ENCODE measurements at regions not wholly inside any gene's neighbourhood (a gene's known extent, or its start where the extent isn't known, plus 50 kb on each side); places are given as distances from the start of the nearest gene placed in this dataset.

- Histone ChIP-seq H2AFZ (ENCODE audit: low read length) (no peak overlapping the region), H3K79me2 (ENCODE audit: insufficient read depth, low read length) (no peaks in the 10 kb centered on the region), H3K9me3 (ENCODE audit: low read length) (no peaks in the 10 kb centered on the region), H3K4me3 (replicated peaks in 1 of 3; ENCODE audit: insufficient read depth in 1 of 3, low read depth in 2 of 3, low read length in 3 of 3) (no peak overlapping the region), H3K9ac (ENCODE audit: insufficient read depth, low read depth, low read length) (no peak overlapping the region), H3K27me3 (ENCODE audit: control insufficient read depth in 1 of 2, insufficient read depth in 2 of 2, low read length in 2 of 2) (peaks cover 0 to 38% of the 10 kb centered on the region in 2 experiments; a peak in 4 of 5 replicates), H3K36me3 (replicated peaks in 1 of 2; ENCODE audit: control insufficient read depth in 1 of 2, insufficient read depth in 2 of 2, low read length in 2 of 2) (no peaks in the 10 kb centered on the region), H3K27ac (ENCODE audit: extremely low read length, insufficient read depth, low read length) (no peak overlapping the region), H3K4me1 (ENCODE audit: insufficient read depth, low read length) (no peaks in the 10 kb centered on the region), H4K20me1 (ENCODE audit: insufficient read depth, low read length) (no peaks in the 10 kb centered on the region), H3K4me2 (ENCODE audit: low read depth, low read length) (no peak overlapping the region)
- TF ChIP-seq ZNF782 (CRISPR knock-in tag; IDR thresholded peaks at IDR 0.05; ENCODE audit: borderline replicate concordance) (no peak), NFIB (CRISPR knock-in tag; IDR thresholded peaks at IDR 0.05; ENCODE audit: borderline replicate concordance) (no peak), ZFP91 (CRISPR knock-in tag; IDR thresholded peaks at IDR 0.05; ENCODE audit: borderline replicate concordance) (no peak), SYNCRIP (IDR thresholded peaks at IDR 0.05; ENCODE audit: insufficient read depth, low read depth, low read length) (no peak), ZNF280B (CRISPR knock-in tag; IDR thresholded peaks at IDR 0.05; ENCODE audit: borderline replicate concordance) (no peak)
- FAIRE-seq (no peak), DNase-seq (ENCODE audit: low spot score) (no peak), ATAC-seq (no peak)
- CTCF ChIA-PET (ENCODE audit: low intra/inter-chr PET ratio, low total read pairs), result no interaction called here
- POLR2A ChIA-PET, result no interaction called here
- BruUV-seq (replicated peaks), result no TSS peak
- 36% methylated on average over 17 of the region's 26 CpGs for WGBS (ENCODE audit: low lambda C conversion rate)
- in situ Hi-C loops (cut with HindIII; ENCODE audit: extremely low pct_ligation_motif_present, low pct_unique_long_range_greater_than_20kb), result no loop called here
- intact Hi-C loops (cut with micrococcal nuclease; ENCODE audit: unreplicated experiment), result no loop called here
Observed at GRCh38 chr18:78582898-78583738, 396.5 kb upstream of the SALL3 start.

Data from HepG2 (cell line).